HG03565 (cell line): ENCODE measurements at regions not wholly inside any gene's neighbourhood (a gene's known extent, or its start where the extent isn't known, plus 50 kb on each side); places are given as distances from the start of the nearest gene placed in this dataset.

Source experiments
- ATAC-seq: cut with Tn5 transposase; IDR thresholded peaks from one replicate; pipeline ENCODE4 v1.9.1; 2021; ENCODE audit warnings: mild to moderate bottlenecking, moderate library complexity; ENCODE audit not compliant: unreplicated experiment

- no peak for ATAC-seq
These were observed 280.6 kb upstream of the PARD3B start for GRCh38 chr2:204264621-204265140.

- no peak for ATAC-seq
These were observed 279.5 kb upstream of the PARD3B start for GRCh38 chr2:204265681-204266181.

GRCh38 chr2:204268458-204268857 lies 276.8 kb upstream of the PARD3B start:
- no peak for ATAC-seq

DNA sequence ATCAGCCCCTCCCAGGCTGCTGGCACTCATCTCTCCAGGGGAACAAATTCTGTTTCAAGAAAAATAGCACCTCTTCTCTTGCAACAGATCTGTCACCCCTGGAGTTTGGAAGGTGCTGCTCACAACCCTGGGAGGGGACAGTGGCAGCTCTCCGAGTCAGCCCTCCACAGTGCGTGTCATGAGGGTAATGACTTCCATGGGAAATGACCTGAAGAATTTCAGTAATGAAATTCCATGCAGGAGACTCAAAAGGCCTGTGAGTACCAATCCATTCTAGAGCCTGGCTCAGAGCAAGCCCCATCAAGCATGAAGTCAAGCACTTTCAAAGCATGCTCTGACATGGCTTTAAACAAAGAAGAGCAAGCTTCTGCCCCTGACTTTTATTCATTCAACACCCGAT lies 276.3 kb upstream of the PARD3B start:
- no peak for ATAC-seq

GRCh38 chr2:204272089-204272488 lies 273.2 kb upstream of the PARD3B start:
- ATAC-seq, result no peak

GRCh38 chr2:204272610-204273287 lies 272.5 kb upstream of the PARD3B start:
- ATAC-seq, result no peak

GRCh38 chr2:204274429-204274828 lies 270.8 kb upstream of the PARD3B start:
- ATAC-seq, result no peak

DNA sequence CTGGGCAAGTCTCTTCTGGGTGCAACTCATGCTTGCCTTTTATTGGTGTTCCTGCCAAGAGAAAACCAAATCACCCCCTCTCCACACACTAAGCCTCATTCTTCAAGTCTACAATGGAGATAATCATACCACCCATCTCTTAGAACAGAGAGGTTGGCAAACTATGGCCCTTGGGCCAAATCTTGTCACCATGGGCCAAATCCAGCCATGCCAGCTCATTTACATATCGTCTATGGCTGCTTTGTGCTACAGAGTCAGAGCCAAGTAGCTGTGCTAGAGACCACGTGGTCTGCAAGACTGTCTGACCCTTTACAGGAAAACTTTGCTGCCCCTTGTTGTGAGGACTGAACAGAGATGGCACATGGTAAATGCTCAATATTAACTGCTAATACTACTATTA lies 270.3 kb upstream of the PARD3B start:
- no peak for ATAC-seq

DNA sequence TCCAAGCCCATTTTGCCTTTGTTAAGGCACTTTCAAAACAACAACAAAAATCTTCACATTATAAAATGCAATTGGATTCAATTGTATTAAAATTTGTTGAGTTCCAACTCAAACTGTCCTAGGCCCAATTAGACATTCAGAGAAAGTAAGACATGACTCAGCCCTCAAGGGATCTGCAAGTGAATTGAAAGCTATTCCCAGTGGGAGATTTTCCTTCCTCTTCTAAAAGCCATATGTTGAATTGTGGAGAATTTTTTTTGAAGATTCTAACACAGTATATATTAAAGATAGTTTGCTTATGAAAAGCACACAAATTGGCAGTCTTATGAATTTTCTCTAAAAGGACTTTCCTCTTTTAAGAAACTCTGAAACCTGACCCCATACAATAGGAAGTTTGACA lies 268.0 kb upstream of the PARD3B start:
- ATAC-seq, result no peak

GRCh38 chr2:204278454-204278853 lies 266.8 kb upstream of the PARD3B start:
- no peak for ATAC-seq

DNA sequence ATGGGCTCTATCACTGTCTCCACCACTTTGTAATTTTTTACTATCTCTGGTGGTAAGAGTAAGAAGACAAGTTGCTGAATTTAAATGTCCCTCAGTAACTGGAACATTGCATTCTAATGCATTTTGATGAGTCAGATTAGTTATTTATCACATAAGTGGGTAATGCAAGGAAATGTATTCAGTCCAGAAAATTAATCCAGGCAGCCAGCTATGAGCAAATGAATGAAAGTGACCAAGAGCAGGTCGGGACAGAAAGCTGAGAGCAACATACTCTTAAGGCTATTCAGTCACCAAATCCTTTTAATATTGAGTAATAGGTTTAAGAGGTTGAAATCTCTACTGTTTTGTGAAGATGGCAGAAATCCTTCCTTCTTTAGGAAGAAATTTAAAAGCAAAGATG lies 265.5 kb upstream of the PARD3B start:
- no peak for ATAC-seq

DNA sequence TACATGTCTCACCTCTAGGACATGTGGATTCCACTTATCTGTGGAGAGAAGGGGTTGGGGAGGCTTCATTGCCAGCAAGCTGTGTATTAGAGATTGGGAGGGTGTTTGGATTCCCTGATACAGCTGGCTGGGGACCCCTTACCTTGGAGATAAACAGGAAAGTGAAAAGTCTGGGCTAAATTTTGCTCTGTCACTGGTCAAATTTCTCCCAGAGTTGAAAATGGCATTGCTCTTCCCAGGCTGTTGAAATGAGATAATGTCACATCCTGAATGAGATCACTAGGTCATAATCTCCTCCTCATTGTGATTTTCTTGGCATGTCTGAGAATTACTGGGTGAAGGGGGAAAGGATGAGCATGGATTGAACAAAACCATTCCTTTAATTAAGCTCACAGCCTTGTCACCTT lies 265.0 kb upstream of the PARD3B start:
- ATAC-seq, result no peak

DNA sequence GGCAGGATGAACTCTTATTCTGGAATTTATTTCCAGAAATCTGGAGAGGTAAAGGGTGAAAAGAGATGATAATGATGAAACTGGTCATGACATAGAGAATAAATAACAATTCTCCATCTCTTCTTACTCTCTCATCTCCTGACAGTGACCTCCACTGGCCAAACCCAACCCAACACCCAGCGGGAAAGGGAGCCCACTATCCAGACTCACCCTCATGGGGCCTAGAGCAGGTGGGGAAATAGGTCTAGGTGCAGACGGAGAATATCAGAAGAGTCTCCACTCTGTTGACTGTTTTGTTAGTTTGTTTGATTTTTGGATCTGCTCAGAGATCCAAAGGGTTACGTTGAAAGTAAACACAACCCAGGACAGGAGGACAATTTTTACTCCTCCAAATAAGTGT lies 263.2 kb upstream of the PARD3B start:
- no peak for ATAC-seq

GRCh38 chr2:204282525-204282924 lies 262.8 kb upstream of the PARD3B start:
- no peak for ATAC-seq

GRCh38 chr2:204289066-204289465 lies 256.2 kb upstream of the PARD3B start:
- ATAC-seq, result no peak

GRCh38 chr2:204292439-204292838 lies 252.8 kb upstream of the PARD3B start:
- no peak for ATAC-seq

DNA sequence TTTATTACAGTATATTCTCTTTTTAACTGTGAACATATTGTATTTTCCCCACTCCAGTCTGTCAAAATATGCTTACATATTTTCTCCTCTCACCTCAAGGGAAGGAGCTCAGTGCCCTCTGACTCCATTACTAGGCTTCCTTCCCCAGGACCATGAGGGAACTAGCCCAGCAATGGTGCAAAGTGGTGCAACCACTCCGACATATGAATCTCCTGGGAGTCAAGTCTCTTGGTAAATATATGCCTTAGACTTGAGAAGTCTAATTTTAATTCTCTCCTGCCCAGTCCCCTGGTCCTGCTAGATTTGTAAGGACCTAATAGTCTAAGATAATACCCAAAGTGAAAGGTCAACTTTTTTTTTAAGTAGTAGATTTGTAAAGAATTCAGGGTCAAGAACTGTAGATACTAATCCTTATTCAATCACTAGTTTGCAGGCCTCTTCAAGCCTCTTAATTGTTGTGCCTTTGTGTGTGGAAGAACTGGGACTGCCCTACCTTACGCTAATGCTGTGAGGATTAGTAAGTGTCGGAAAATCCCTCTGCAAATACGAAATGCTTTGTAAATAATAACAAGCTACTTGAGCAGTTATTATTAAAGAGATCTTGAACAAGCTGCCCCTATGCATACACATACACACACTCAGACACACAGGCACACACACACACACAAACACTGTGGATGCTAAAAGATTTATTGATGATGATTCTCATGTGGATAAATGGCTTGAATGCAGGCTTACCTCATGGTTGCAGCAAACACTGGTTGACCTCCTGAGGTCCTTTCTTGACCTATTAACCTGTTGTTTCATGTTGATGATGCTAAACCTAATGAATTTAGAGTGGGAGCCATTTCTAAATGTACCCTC lies 251.2 kb upstream of the PARD3B start:
- ATAC-seq, result no peak

- ATAC-seq, result no peak
These were observed 246.9 kb upstream of the PARD3B start for GRCh38 chr2:204298404-204298803.

DNA sequence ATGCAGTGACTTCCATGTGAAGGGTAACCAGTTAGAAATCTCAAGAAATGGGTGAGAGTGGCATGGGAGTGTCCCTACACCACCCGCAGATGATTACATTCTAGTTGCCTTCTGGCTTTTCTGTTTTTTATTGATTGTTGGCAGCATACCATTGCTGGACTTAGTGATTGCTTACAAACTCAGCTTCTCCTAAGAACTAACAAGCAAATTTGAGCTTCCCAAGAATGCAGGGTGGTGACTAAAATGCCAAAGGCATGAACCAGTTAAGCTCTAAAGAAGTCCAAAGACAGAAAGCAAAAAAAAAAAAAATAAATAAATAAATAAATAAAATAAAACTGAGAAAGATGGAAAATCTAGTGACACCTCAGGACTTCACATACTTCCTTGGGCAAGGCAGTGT lies 245.5 kb upstream of the PARD3B start:
- no peak for ATAC-seq

DNA sequence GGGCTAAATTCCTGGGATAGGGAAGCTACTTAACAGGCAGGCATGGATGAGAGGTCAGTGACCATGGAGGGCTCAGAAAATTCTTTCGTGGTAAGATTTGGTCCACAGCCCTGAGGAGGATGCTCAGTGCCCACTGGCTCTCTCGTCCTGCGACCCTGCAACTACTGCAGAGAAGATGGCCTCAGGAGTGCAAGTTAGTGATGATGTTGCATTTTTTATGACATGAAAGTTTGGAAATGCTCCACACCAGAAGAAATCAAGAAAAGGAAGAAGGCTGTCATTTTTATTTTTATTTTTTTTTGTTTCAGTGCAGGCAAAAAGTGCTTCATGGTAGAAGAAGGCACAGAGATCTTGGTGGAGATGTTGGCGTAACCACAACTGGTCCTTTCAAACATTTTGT lies 238.6 kb upstream of the PARD3B start:
- ATAC-seq, result no peak

DNA sequence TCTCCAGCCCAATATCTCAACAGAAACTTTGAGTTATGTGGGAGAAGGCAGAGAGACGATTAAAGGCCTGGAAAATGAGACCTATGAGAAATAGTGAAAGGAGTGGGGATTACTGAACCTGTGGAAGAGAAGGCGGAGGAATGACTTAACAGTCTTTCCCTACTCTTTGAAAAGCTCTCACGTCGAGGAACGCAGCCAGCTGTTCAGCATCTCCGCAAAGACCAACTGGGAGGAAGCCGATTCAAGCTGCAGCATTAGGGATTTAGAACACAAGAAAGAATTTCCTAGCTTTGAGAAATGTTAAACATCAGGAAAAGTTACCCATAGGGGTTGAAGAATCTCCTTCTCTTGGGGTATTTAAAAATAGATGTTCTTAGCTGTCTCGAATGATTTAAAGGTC lies 233.2 kb upstream of the PARD3B start:
- no peak for ATAC-seq

DNA sequence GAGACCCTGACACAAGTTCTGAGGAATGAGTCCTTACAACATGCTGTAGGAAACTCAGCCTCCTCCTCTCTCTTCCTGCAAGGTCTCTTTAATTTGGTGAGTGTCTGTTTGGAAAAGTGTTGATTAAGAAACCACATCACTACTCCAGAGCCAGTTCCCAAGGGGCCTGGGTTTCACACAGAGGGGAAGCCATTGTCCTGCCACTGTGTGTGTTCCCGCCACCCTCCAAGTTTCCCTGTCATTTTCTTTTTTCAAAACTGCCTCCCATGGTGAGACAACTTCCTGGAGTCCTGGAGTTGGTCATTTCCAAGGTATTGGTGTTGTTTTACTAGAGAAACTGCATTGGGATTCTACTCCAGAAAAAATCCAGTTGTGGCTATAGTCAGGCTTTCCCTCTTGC lies 232.0 kb upstream of the PARD3B start:
- no peak for ATAC-seq
